K562 (cell line): ENCODE measurements at regions not wholly inside any gene's neighbourhood (a gene's known extent, or its start where the extent isn't known, plus 50 kb on each side); places are given as distances from the start of the nearest gene placed in this dataset.

Experiments used
- SP2 ChIP-seq: IDR thresholded peaks from 2 replicates; pipeline ENCODE4 v1.6.1; 2011; ENCODE audit warnings: mild to moderate bottlenecking, low read depth, low read length, moderate library complexity; ENCODE audit not compliant: poor library complexity, severe bottlenecking; ENCODE audit errors: extremely low read depth
- TAF1 ChIP-seq: IDR thresholded peaks from 2 replicates; pipeline ENCODE4 v1.6.1; 2011; ENCODE audit warnings: mild to moderate bottlenecking, low read length, moderate library complexity; ENCODE audit not compliant: insufficient read depth, control insufficient read depth, severe bottlenecking; ENCODE audit errors: extremely low read depth
- ZNF324 ChIP-seq: fragments of 250-450 bp; sonication (Bioruptor Pico); IDR thresholded peaks from 2 replicates; pipeline ENCODE4 v1.4.0; 2020; ENCODE audit warnings: mild to moderate bottlenecking
- TF ChIP-seq, protein P1 (sequence below): IDR thresholded peaks from 3 replicates; pipeline ENCODE4 v1.6.1; 2011; ENCODE audit warnings: borderline replicate concordance, mild to moderate bottlenecking; ENCODE audit not compliant: insufficient read length, insufficient read depth

DNA sequence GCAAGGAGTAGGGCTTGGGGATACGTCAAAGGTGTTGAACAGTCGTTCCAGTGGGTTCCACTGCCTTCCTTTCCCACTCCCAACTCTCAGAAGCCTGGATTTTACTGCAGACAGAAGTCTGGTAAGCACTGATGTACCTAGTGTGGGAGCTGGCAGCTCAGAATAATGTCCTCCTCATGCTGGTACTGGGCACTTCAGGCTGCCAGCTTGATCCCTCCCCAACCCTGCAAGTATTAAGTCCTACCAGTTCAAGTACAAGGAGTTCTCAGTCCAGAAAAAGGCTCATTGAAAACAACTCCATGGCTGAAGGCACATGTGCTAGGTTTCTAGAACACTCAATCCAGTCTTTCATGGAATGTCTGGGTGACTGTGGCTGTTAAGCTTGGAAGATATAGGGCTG, 304.3 kb downstream of the NUAK1 start:
- TF ChIP-seq TAF1 (no peak), ZNF324 (no peak), SP2 (no peak)
- TF ChIP-seq, protein P1, sequence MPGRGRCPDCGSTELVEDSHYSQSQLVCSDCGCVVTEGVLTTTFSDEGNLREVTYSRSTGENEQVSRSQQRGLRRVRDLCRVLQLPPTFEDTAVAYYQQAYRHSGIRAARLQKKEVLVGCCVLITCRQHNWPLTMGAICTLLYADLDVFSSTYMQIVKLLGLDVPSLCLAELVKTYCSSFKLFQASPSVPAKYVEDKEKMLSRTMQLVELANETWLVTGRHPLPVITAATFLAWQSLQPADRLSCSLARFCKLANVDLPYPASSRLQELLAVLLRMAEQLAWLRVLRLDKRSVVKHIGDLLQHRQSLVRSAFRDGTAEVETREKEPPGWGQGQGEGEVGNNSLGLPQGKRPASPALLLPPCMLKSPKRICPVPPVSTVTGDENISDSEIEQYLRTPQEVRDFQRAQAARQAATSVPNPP, result no peak
